ENCODE measurements at regions not wholly inside any gene's neighbourhood (a gene's known extent, or its start where the extent isn't known, plus 50 kb on each side); places are given as distances from the start of the nearest gene placed in this dataset.

GRCh38 chr6:125568609-125569008, 180.8 kb upstream of the HEY2 start:
- no peak for TF ChIP-seq CTCF (conservative IDR thresholded peaks at IDR 0.05)
- TF ChIP-seq ZFX (IDR thresholded peaks at IDR 0.05) = no peak

Data from C4-2B (cell line).